GM12878 (cell line): ENCODE measurements at regions not wholly inside any gene's neighbourhood (a gene's known extent, or its start where the extent isn't known, plus 50 kb on each side); places are given as distances from the start of the nearest gene placed in this dataset.

ENCODE experiments used
- CEBPB ChIP-seq, 2 experiments: fragments of 150-350 bp in 1 of 2; IDR thresholded peaks; 2 replicates each; pipeline ENCODE4 v1.6.1; 2012 to 2014; ENCODE audit warnings: low read depth in 2 of 2, low read length in 2 of 2, borderline replicate concordance in 1 of 2, inconsistent platforms in 1 of 2
- CTCF ChIP-seq, 3 experiments: IDR thresholded peaks in 2 of 3; conservative IDR thresholded peaks in 1 of 3; 2 replicates each; pipeline ENCODE4 v1.5.1; 2011; ENCODE audit warnings: low read depth in 3 of 3, low read length in 3 of 3, mild to moderate bottlenecking in 3 of 3, control low read depth in 2 of 3, moderate library complexity in 2 of 3, inconsistent platforms in 1 of 3, mixed read lengths in 1 of 3; ENCODE audit not compliant: control insufficient read depth in 2 of 3, insufficient read depth in 1 of 3; ENCODE audit errors: extremely low read depth in 1 of 3
- POLR2A ChIP-seq: IDR thresholded peaks from 2 replicates; pipeline ENCODE4 v1.6.1; 2011; ENCODE audit warnings: low read depth, mild to moderate bottlenecking, low read length

- TF ChIP-seq CEBPB (IDR thresholded peaks at IDR 0.05; ENCODE audit: borderline replicate concordance in 1 of 2, low read depth in 2 of 2, low read length in 2 of 2) (no peak), CTCF (IDR thresholded peaks at IDR 0.05 in 2 of 3, conservative IDR thresholded peaks at IDR 0.05 in 1 of 3; ENCODE audit: control insufficient read depth in 2 of 3, extremely low read depth in 1 of 3, insufficient read depth in 1 of 3, low read depth in 3 of 3, low read length in 3 of 3) (no peak), POLR2A (no peak)
Measured at GRCh38 chr7:156038345-156038744, 226.1 kb upstream of the SHH start.
